ENCODE measurements at regions not wholly inside any gene's neighbourhood (a gene's known extent, or its start where the extent isn't known, plus 50 kb on each side); places are given as distances from the start of the nearest gene placed in this dataset.

DNA sequence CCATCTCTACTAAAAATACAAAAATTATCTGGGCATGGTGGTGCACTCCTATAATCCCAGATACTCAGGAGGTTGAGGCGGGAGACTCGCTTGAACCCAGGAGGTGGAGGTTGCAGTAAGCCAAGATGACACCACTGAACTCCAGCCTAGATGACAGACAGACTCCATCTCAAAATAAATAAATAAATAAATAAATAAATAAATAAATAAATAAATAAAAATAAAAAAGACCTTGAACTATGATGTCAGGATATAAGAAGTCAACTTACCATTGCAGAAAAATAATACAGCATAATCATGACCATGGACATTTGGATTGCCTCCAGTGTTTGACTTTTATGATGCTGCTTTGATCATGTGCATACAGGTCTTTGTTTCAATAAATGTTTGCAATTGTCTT is 484.3 kb upstream of the ROBO1 start:
- DNase-seq (ENCODE audit: insufficient read length, low spot score) (no peak), FAIRE-seq (no peak)
- TF ChIP-seq CTCF (IDR thresholded peaks at IDR 0.05; ENCODE audit: insufficient read depth, missing control alignments): no peak

- FAIRE-seq (no peak), DNase-seq (ENCODE audit: insufficient read length, low spot score) (no peak)
- no peak for TF ChIP-seq CTCF (IDR thresholded peaks at IDR 0.05; ENCODE audit: insufficient read depth, missing control alignments)
Observed at GRCh38 chr3:80247766-80248165, 480.0 kb upstream of the ROBO1 start.

GRCh38 chr3:80244390-80244789 is 476.6 kb upstream of the ROBO1 start:
- DNase-seq (ENCODE audit: insufficient read length, low spot score) (no peak), FAIRE-seq (no peak)
- TF ChIP-seq CTCF (IDR thresholded peaks at IDR 0.05; ENCODE audit: insufficient read depth, missing control alignments): no peak

- no peak for TF ChIP-seq CTCF (IDR thresholded peaks at IDR 0.05; ENCODE audit: insufficient read depth, missing control alignments)
- no peak for FAIRE-seq
- no peak for DNase-seq (ENCODE audit: insufficient read length, low spot score)
Observed at GRCh38 chr3:80241791-80242190, 474.0 kb upstream of the ROBO1 start.

DNA sequence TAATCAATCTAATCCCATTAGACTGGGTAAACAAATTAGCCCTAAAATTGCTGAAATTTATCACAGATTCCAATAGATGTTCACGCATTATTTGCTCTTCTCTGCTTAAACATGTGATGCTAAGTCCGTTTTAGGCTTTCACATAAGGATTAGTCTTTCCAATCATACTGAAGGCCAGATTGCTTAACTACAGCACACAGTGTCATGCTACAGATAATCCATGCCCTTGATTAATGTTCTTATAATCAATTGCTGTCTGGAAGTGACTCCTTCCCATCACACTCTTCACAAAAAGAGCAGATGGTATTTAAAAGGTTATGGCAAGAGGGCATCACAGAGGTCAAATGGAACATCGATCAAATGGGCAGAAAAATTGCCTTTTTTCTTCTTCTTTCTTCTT is 471.5 kb upstream of the ROBO1 start:
- DNase-seq (ENCODE audit: insufficient read length, low spot score) (no peak), FAIRE-seq (peak; percentile 95)
- no peak for TF ChIP-seq CTCF (IDR thresholded peaks at IDR 0.05; ENCODE audit: insufficient read depth, missing control alignments)

- DNase-seq (ENCODE audit: insufficient read length, low spot score) (no peak), FAIRE-seq (no peak)
- no peak for TF ChIP-seq CTCF (IDR thresholded peaks at IDR 0.05; ENCODE audit: insufficient read depth, missing control alignments)
Observed at GRCh38 chr3:80238606-80239005, 470.8 kb upstream of the ROBO1 start.

DNA sequence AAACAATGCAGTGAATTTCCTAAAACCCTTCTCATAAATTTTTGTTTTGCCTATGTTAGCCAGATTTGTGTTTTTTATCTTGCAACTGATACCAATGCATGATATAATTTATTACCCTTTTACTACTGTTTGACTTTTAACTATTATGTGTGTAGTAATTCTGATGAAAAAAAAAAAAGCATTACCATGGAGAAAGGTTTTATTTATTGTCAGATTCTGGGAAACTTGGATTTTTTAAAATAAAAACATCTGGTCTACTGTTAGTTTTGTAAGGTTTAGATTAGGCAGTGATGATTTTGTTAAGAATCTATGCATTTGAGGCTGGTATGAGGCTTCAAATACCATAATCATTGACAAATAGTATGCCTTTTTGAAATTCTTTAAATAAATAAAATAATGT is 470.4 kb upstream of the ROBO1 start:
- DNase-seq (ENCODE audit: insufficient read length, low spot score) (no peak), FAIRE-seq (no peak)

More for the DNA sequence above, 470.4 kb upstream of the ROBO1 start:
- TF ChIP-seq CTCF (IDR thresholded peaks at IDR 0.05; ENCODE audit: insufficient read depth, missing control alignments): no peak
